IMR-90 (cell line): ENCODE measurements at regions not wholly inside any gene's neighbourhood (a gene's known extent, or its start where the extent isn't known, plus 50 kb on each side); places are given as distances from the start of the nearest gene placed in this dataset.

Source experiments
- CEBPB ChIP-seq: IDR thresholded peaks from 2 replicates; pipeline ENCODE4 v1.6.1; 2012; ENCODE audit warnings: low read depth, low read length, improper control_type of control experiment
- CHD1 ChIP-seq: IDR thresholded peaks from 2 replicates; pipeline ENCODE4 v1.6.1; 2012; ENCODE audit warnings: low read depth, low read length, improper control_type of control experiment
- CTCF ChIP-seq: conservative IDR thresholded peaks from 2 replicates; pipeline ENCODE4 v1.5.1; 2012; ENCODE audit warnings: mild to moderate bottlenecking, low read depth, low read length, improper control_type of control experiment
- ELK1 ChIP-seq: fragments of 150-350 bp; IDR thresholded peaks from 2 replicates; pipeline ENCODE4 v1.6.1; 2016; ENCODE audit warnings: low read depth, mild to moderate bottlenecking, low read length, moderate library complexity, borderline replicate concordance
- FOS ChIP-seq: fragments of 150-350 bp; IDR thresholded peaks from 2 replicates; pipeline ENCODE4 v1.6.1; 2016; ENCODE audit warnings: low read depth, low read length
- MAFK ChIP-seq: IDR thresholded peaks from 2 replicates; pipeline ENCODE4 v1.6.1; 2012; ENCODE audit warnings: low read depth, low read length, improper control_type of control experiment
- MXI1 ChIP-seq: IDR thresholded peaks from 2 replicates; pipeline ENCODE4 v1.6.1; 2012; ENCODE audit warnings: low read depth, mild to moderate bottlenecking, low read length, moderate library complexity, borderline replicate concordance
- POLR2A ChIP-seq: IDR thresholded peaks from 2 replicates; pipeline ENCODE4 v1.6.1; 2012; ENCODE audit warnings: mild to moderate bottlenecking, low read depth, low read length
- RAD21 ChIP-seq: IDR thresholded peaks from 2 replicates; pipeline ENCODE4 v1.6.1; 2012; ENCODE audit warnings: low read length, improper control_type of control experiment
- RFX5 ChIP-seq: IDR thresholded peaks from 2 replicates; pipeline ENCODE4 v1.8.0; 2012; ENCODE audit warnings: low read depth, mild to moderate bottlenecking, low read length, moderate library complexity
- SMC3 ChIP-seq: fragments of 150-350 bp; IDR thresholded peaks from 2 replicates; pipeline ENCODE4 v1.6.1; 2016; ENCODE audit warnings: low read depth, mild to moderate bottlenecking, antibody characterized with exemption, low read length, moderate library complexity
- USF2 ChIP-seq: fragments of 150-350 bp; IDR thresholded peaks from 2 replicates; pipeline ENCODE4 v1.6.1; 2017; ENCODE audit warnings: mild to moderate bottlenecking, antibody characterized with exemption, low read length, low read depth

- TF ChIP-seq CTCF (no peak), CEBPB (no peak), POLR2A (no peak), MAFK (no peak), RFX5 (no peak), USF2 (no peak), SMC3 (no peak), ELK1 (no peak), RAD21 (no peak), FOS (no peak), MXI1 (no peak), CHD1 (no peak)
Observed at GRCh38 chr13:72656357-72656756, 71.1 kb downstream of the MZT1 start.
